ENCODE measurements at regions not wholly inside any gene's neighbourhood (a gene's known extent, or its start where the extent isn't known, plus 50 kb on each side); places are given as distances from the start of the nearest gene placed in this dataset.

DNA sequence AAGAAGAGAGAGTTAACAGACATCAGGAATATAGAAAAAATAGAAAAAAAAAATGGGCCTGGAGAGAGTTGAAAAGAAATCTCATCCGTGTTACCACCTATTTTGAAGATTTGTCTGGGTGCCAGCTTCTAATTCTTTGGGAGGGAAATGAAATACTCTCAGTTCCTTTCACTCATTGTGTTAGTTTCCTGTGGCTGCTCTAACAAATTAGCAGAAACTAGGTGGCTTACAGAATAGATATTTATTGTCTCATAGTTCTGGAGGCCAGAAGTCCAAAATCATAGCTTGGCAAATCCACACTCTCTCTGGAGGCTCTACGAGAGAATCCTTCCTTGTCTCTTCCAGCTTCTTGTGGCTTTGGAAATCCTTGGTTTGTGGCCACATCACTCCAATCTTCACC is 225.1 kb upstream of the BTBD3 start:
- Mint-ChIP-seq H3K4me1 (peaks cover 7% of the 10 kb centered on the region), H3K9me3 (peaks cover under 1% of the 10 kb centered on the region; the same call in 1 of the 3 replicates), H3K27me3 (ENCODE audit: insufficient read depth, low read depth, poor library complexity) (peaks cover 4% of the 10 kb centered on the region), H3K36me3 (ENCODE audit: low read depth) (peaks cover 3% of the 10 kb centered on the region; the same call in 2 of the 3 replicates), H3K27ac (no peak overlapping the region), H3K4me3 (no peak overlapping the region)
- Histone ChIP-seq H3K9me2 (ENCODE audit: insufficient read depth) (peaks cover 6% of the 10 kb centered on the region; the same call in 1 of the 2 replicates), H3K4me1 (ENCODE audit: insufficient read depth) (0 out of 2 replicates have a peak, but pooled peaks cover under 1% of the 10 kb centered on the region), H3F3A (replicated peaks; ENCODE audit: low read depth) (no peaks in the 10 kb centered on the region), H2AFZ (no peak overlapping the region), H3K27me3 (ENCODE audit: insufficient read depth) (peaks cover 11% of the 10 kb centered on the region), H3K27ac (ENCODE audit: low read depth) (no peak overlapping the region), H4K20me1 (replicated peaks; ENCODE audit: insufficient read depth) (no peaks in the 10 kb centered on the region), H3K79me2 (replicated peaks; ENCODE audit: insufficient read depth) (no peaks in the 10 kb centered on the region), H3K4me3 (no peak overlapping the region), H3K4me2 (no peak overlapping the region), H3K36me3 (ENCODE audit: insufficient read depth) (no peaks in the 10 kb centered on the region)
- ATAC-seq (no peak), DNase-seq (ENCODE audit: low spot score) (no peak)
- TF ChIP-seq ZNF331 (CRISPR knock-in tag; IDR thresholded peaks at IDR 0.05; ENCODE audit: low read depth) (no peak), POLR2AphosphoS5 (IDR thresholded peaks at IDR 0.05; ENCODE audit: low read depth) (no peak), EZH2 (IDR thresholded peaks at IDR 0.05; ENCODE audit: low read depth, unreplicated experiment) (no peak), STAT1 (IDR thresholded peaks at IDR 0.05; ENCODE audit: unreplicated experiment) (no peak), JUNB (IDR thresholded peaks at IDR 0.05; ENCODE audit: unreplicated experiment) (no peak), ZNF114 (CRISPR knock-in tag; IDR thresholded peaks at IDR 0.05) (no peak), REST (IDR thresholded peaks at IDR 0.05; ENCODE audit: unreplicated experiment) (no peak)

DNA sequence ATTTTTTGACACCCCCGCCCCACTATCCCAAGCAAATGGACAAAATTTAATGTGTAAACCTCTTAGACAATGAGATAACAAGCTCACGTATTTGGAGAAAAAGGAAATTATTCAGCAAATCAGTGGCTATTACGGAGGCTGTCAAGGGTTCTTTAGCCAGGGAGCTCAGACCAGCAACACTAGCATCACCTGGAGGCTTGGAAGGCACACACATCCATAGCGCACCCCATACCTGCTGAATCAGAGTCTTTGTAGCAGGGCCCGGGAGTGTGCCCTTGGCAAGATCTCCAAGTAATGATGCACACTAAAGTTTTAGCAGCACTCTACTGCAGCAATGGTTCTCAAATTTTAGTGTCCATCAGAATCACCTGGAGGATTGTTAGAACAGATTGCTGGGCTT is 223.2 kb upstream of the BTBD3 start:
- H4K20me1 ChIP-seq (replicated peaks; ENCODE audit: insufficient read depth): no peaks in the 10 kb centered on the region
- no peak overlapping the region for H3K4me2 ChIP-seq
- ATAC-seq (peak; percentile 65), DNase-seq (ENCODE audit: low spot score) (peak; percentile 31)
- H3K4me1 Mint-ChIP-seq: peaks cover 7% of the 10 kb centered on the region
- H3K4me3 Mint-ChIP-seq: no peak overlapping the region
- H3K9me2 ChIP-seq (ENCODE audit: insufficient read depth): peaks cover 6% of the 10 kb centered on the region; the same call in 1 of the 2 replicates
- H3K4me1 ChIP-seq (ENCODE audit: insufficient read depth): no peaks in the 10 kb centered on the region
- no peak overlapping the region for H2AFZ ChIP-seq
- H3K79me2 ChIP-seq (replicated peaks; ENCODE audit: insufficient read depth): no peaks in the 10 kb centered on the region
- peaks cover 2% of the 10 kb centered on the region for H3K27me3 Mint-ChIP-seq (ENCODE audit: insufficient read depth, low read depth, poor library complexity)
- TF ChIP-seq, protein P1, sequence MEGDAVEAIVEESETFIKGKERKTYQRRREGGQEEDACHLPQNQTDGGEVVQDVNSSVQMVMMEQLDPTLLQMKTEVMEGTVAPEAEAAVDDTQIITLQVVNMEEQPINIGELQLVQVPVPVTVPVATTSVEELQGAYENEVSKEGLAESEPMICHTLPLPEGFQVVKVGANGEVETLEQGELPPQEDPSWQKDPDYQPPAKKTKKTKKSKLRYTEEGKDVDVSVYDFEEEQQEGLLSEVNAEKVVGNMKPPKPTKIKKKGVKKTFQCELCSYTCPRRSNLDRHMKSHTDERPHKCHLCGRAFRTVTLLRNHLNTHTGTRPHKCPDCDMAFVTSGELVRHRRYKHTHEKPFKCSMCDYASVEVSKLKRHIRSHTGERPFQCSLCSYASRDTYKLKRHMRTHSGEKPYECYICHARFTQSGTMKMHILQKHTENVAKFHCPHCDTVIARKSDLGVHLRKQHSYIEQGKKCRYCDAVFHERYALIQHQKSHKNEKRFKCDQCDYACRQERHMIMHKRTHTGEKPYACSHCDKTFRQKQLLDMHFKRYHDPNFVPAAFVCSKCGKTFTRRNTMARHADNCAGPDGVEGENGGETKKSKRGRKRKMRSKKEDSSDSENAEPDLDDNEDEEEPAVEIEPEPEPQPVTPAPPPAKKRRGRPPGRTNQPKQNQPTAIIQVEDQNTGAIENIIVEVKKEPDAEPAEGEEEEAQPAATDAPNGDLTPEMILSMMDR (conservative IDR thresholded peaks at IDR 0.05; ENCODE audit: low read depth in 2 of 2): peak in 1 of 2 experiments; percentile 42; a peak in 2 of 4 replicates
- TF ChIP-seq, protein P2, sequence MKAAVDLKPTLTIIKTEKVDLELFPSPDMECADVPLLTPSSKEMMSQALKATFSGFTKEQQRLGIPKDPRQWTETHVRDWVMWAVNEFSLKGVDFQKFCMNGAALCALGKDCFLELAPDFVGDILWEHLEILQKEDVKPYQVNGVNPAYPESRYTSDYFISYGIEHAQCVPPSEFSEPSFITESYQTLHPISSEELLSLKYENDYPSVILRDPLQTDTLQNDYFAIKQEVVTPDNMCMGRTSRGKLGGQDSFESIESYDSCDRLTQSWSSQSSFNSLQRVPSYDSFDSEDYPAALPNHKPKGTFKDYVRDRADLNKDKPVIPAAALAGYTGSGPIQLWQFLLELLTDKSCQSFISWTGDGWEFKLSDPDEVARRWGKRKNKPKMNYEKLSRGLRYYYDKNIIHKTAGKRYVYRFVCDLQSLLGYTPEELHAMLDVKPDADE (IDR thresholded peaks at IDR 0.05): no peak
- TF ChIP-seq, protein P3, sequence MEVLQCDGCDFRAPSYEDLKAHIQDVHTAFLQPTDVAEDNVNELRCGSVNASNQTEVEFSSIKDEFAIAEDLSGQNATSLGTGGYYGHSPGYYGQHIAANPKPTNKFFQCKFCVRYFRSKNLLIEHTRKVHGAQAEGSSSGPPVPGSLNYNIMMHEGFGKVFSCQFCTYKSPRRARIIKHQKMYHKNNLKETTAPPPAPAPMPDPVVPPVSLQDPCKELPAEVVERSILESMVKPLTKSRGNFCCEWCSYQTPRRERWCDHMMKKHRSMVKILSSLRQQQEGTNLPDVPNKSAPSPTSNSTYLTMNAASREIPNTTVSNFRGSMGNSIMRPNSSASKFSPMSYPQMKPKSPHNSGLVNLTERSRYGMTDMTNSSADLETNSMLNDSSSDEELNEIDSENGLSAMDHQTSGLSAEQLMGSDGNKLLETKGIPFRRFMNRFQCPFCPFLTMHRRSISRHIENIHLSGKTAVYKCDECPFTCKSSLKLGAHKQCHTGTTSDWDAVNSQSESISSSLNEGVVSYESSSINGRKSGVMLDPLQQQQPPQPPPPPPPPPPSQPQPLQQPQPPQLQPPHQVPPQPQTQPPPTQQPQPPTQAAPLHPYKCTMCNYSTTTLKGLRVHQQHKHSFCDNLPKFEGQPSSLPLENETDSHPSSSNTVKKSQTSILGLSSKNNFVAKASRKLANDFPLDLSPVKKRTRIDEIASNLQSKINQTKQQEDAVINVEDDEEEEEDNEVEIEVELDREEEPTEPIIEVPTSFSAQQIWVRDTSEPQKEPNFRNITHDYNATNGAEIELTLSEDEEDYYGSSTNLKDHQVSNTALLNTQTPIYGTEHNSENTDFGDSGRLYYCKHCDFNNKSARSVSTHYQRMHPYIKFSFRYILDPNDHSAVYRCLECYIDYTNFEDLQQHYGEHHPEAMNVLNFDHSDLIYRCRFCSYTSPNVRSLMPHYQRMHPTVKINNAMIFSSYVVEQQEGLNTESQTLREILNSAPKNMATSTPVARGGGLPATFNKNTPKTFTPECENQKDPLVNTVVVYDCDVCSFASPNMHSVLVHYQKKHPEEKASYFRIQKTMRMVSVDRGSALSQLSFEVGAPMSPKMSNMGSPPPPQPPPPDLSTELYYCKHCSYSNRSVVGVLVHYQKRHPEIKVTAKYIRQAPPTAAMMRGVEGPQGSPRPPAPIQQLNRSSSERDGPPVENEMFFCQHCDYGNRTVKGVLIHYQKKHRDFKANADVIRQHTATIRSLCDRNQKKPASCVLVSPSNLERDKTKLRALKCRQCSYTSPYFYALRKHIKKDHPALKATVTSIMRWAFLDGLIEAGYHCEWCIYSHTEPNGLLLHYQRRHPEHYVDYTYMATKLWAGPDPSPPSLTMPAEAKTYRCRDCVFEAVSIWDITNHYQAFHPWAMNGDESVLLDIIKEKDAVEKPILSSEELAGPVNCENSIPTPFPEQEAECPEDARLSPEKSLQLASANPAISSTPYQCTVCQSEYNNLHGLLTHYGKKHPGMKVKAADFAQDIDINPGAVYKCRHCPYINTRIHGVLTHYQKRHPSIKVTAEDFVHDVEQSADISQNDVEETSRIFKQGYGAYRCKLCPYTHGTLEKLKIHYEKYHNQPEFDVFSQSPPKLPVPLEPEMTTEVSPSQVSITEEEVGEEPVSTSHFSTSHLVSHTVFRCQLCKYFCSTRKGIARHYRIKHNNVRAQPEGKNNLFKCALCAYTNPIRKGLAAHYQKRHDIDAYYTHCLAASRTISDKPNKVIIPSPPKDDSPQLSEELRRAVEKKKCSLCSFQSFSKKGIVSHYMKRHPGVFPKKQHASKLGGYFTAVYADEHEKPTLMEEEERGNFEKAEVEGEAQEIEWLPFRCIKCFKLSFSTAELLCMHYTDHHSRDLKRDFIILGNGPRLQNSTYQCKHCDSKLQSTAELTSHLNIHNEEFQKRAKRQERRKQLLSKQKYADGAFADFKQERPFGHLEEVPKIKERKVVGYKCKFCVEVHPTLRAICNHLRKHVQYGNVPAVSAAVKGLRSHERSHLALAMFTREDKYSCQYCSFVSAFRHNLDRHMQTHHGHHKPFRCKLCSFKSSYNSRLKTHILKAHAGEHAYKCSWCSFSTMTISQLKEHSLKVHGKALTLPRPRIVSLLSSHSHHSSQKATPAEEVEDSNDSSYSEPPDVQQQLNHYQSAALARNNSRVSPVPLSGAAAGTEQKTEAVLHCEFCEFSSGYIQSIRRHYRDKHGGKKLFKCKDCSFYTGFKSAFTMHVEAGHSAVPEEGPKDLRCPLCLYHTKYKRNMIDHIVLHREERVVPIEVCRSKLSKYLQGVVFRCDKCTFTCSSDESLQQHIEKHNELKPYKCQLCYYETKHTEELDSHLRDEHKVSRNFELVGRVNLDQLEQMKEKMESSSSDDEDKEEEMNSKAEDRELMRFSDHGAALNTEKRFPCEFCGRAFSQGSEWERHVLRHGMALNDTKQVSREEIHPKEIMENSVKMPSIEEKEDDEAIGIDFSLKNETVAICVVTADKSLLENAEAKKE (CRISPR knock-in tag; IDR thresholded peaks at IDR 0.05): no peak
- no peaks in the 10 kb centered on the region; the same call in 1 of the 2 replicates for H3K36me3 ChIP-seq (ENCODE audit: insufficient read depth)
- H3K36me3 Mint-ChIP-seq (ENCODE audit: low read depth): peaks cover 8% of the 10 kb centered on the region; the same call in 2 of the 3 replicates
- no peaks in the 10 kb centered on the region for H3F3A ChIP-seq (replicated peaks; ENCODE audit: low read depth)
- H3K4me3 ChIP-seq: no peak overlapping the region
- peaks cover 9% of the 10 kb centered on the region; the same call in 2 of the 3 replicates for H3K9me3 Mint-ChIP-seq
- H3K27ac Mint-ChIP-seq: no peak overlapping the region
- H3K27ac ChIP-seq (ENCODE audit: low read depth): no peak overlapping the region
- H3K27me3 ChIP-seq (ENCODE audit: insufficient read depth): no peaks in the 10 kb centered on the region

All from GM23338 (cell line).